Immature natural killer cell (primary cell): ENCODE measurements at regions not wholly inside any gene's neighbourhood (a gene's known extent, or its start where the extent isn't known, plus 50 kb on each side); places are given as distances from the start of the nearest gene placed in this dataset.
"Not testable (repeated sequence)": the region's sequence is repeated elsewhere in the genome, so short reads cannot be mapped to it uniquely, and the experiment has no call there.

Experiments used
- DNase-seq, 3 donors: peaks; one replicate each; pipeline ENCODE4 v3.0.0; 2022; ENCODE audit warnings: mixed read lengths in 1 of 3
- H3K27ac Mint-ChIP-seq, 6 donors: one replicate each; pipeline ENCODE4 v1.8.0; 2020; ENCODE audit warnings: mixed read lengths in 6 of 6, mild to moderate bottlenecking in 5 of 6, inconsistent platforms in 4 of 6, moderate library complexity in 3 of 6
- H3K27me3 Mint-ChIP-seq, 3 donors: one replicate each; pipeline ENCODE4 v1.8.0; 2020 to 2021; ENCODE audit warnings: low read depth in 3 of 3, mild to moderate bottlenecking in 3 of 3, mixed read lengths in 3 of 3, moderate library complexity in 3 of 3, inconsistent platforms in 1 of 3
- H3K36me3 Mint-ChIP-seq, 3 donors: one replicate each; pipeline ENCODE4 v1.8.0; 2020; ENCODE audit warnings: mixed read lengths in 3 of 3, inconsistent platforms in 2 of 3, mild to moderate bottlenecking in 2 of 3
- H3K4me1 Mint-ChIP-seq, 2 donors: one replicate each; pipeline ENCODE4 v1.8.0; 2020; ENCODE audit warnings: inconsistent platforms in 2 of 2, mild to moderate bottlenecking in 2 of 2, mixed read lengths in 2 of 2, moderate library complexity in 1 of 2
- H3K4me3 Mint-ChIP-seq, 5 donors: one replicate each; pipeline ENCODE4 v1.8.0; 2020; ENCODE audit warnings: mild to moderate bottlenecking in 5 of 5, mixed read lengths in 5 of 5, inconsistent platforms in 3 of 5, moderate library complexity in 3 of 5
- H3K9me3 Mint-ChIP-seq, 6 donors: one replicate each; pipeline ENCODE4 v1.8.0; 2020; ENCODE audit warnings: mild to moderate bottlenecking in 6 of 6, mixed read lengths in 6 of 6, inconsistent platforms in 4 of 6, moderate library complexity in 3 of 6

DNA sequence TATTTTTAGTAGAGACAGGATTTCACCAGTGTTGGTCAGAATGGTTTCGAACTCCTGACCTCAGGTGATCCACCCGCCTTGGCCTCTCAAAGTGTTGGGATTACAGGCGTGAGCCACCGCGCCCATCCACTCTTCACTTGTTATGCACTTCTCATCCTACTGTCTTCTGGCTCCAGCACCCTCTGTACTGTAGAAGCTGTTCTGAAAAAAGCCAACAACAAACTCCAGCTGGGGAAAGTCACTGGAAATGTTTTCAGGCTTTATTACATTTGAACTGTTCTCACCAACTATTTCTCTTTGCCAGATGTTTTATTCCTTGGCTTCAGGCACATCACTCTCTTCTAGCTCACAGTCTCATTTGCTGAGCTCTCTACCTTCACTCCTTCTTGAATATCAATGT lies 122.5 kb upstream of the EGR2 start:
- Mint-ChIP-seq H3K27ac (no peak overlapping the region), H3K4me3 (no peak overlapping the region), H3K9me3 (no peaks in the 10 kb centered on the region), H3K36me3 (peaks cover 0 to 3% (median 0%) of the 10 kb centered on the region in 3 donors), H3K27me3 (peaks cover 1 to 6% (median 4%) of the 10 kb centered on the region in 3 donors), H3K4me1 (no peaks in the 10 kb centered on the region)
- no peak for DNase-seq

- peaks cover 1 to 6% (median 4%) of the 10 kb centered on the region in 3 donors for H3K27me3 Mint-ChIP-seq
- H3K4me1 Mint-ChIP-seq, result no peaks in the 10 kb centered on the region
- H3K4me3 Mint-ChIP-seq, result no peak overlapping the region
- H3K27ac Mint-ChIP-seq, result no peak overlapping the region
- no peak for DNase-seq
- peaks cover 0 to 3% (median 0%) of the 10 kb centered on the region in 3 donors for H3K36me3 Mint-ChIP-seq
- no peaks in the 10 kb centered on the region for H3K9me3 Mint-ChIP-seq
Measured at GRCh38 chr10:62937674-62938073, 121.5 kb upstream of the EGR2 start.

DNA sequence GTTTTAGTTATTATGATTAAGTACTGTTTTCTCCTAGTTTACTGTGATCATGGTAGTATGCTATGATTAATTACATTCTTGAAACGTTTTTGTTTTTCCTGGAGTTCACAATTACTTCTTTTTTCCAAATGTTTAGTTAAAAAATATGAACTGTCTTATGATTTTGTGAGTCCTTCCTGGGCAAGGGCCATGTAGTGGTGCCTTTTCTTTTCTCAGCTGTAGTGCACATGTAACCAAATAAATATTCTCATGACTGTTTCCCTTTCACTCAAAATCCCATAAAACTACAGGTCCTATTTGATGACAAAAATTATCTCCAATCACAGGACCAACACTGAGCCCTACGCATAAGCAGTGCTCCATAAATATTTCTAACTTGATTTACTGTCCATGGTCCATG lies 118.9 kb upstream of the EGR2 start:
- H3K9me3 Mint-ChIP-seq, result no peaks in the 10 kb centered on the region
- no peaks in the 10 kb centered on the region for H3K4me1 Mint-ChIP-seq
- H3K36me3 Mint-ChIP-seq, result peaks cover 0 to 3% (median 0%) of the 10 kb centered on the region in 3 donors
- H3K27ac Mint-ChIP-seq, result no peak overlapping the region
- H3K27me3 Mint-ChIP-seq, result peaks cover 1 to 4% (median 4%) of the 10 kb centered on the region in 3 donors
- no peak for DNase-seq
- H3K4me3 Mint-ChIP-seq, result no peak overlapping the region

DNA sequence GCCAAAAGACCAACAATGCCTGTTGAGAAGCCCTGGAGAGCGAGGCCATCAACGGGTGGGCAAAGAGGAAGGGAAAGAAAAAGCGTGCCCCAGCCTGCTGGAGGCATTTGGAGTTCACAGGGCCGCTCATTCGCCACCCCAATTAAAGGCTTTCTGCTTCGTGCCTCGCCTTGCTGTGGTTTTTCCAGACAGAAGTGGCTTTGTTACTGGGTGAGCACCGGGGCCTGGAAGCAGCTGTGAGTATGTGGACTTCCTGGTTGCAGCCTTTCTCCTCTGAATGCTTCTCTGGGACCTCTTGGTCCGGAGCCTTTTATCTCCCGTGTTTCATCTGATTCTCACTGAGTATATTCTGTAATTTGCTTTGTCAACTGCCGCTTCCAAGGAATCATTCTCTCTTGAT lies 118.1 kb upstream of the EGR2 start:
- Mint-ChIP-seq H3K4me1 (no peaks in the 10 kb centered on the region), H3K36me3 (peaks cover 0 to 3% (median 0%) of the 10 kb centered on the region in 3 donors), H3K27me3 (peaks cover 1 to 4% (median 3%) of the 10 kb centered on the region in 3 donors), H3K4me3 (no peak overlapping the region), H3K27ac (no peak overlapping the region), H3K9me3 (no peaks in the 10 kb centered on the region)
- no peak for DNase-seq

DNA sequence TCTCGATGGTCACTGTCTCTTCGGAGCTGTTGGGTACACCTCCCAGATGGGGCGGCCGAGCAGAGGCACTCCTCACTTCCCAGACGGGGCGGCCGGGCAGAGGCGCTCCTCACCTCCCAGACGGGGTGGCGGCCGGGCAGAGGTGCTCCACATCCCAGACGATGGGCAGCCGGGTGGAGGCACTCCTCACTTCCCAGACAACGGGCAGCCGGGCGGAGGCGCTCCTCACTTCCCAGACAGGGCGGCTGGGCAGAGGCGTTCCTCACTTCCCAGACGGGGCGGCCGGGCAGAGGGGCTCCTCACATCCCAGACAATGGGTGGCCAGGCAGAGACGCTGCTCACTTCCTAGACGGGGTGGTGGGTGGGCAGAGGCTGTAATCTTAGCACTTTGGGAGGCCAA lies 112.6 kb upstream of the EGR2 start:
- not testable (repeated sequence) for H3K9me3 Mint-ChIP-seq, H3K36me3 Mint-ChIP-seq, H3K27ac Mint-ChIP-seq, DNase-seq, H3K4me3 Mint-ChIP-seq, H3K27me3 Mint-ChIP-seq, H3K4me1 Mint-ChIP-seq

DNA sequence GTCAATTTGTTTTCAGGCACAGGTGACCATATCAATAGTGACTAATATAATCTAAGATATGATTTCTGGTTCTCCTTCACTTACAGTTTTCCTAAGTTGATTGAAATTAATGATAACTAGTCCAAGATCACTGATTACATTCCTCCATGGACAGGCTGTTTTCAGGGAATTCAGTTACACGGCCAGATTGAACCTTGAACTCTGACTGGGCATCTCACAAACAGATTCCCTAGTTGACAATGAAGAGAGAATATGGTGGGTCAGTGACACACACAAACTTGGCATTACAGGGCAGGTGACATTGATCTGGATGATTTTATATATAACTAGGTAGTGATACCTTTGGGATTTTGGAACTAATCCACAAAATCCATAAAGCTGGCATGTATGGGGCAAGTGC lies 110.2 kb upstream of the EGR2 start:
- H3K9me3 Mint-ChIP-seq, result no peaks in the 10 kb centered on the region
- no peak overlapping the region for H3K27ac Mint-ChIP-seq
- no peaks in the 10 kb centered on the region for H3K36me3 Mint-ChIP-seq
- H3K4me3 Mint-ChIP-seq, result no peak overlapping the region
- DNase-seq, result no peak
- peaks cover 1 to 2% (median 1%) of the 10 kb centered on the region in 3 donors for H3K27me3 Mint-ChIP-seq
- no peaks in the 10 kb centered on the region for H3K4me1 Mint-ChIP-seq

- no peaks in the 10 kb centered on the region for H3K36me3 Mint-ChIP-seq
- no peaks in the 10 kb centered on the region for H3K4me1 Mint-ChIP-seq
- no peaks in the 10 kb centered on the region for H3K9me3 Mint-ChIP-seq
- H3K27ac Mint-ChIP-seq, result no peak overlapping the region
- H3K4me3 Mint-ChIP-seq, result peak overlapping the region in 1 of 5 donors; percentile 15
- peaks cover 1 to 2% (median 1%) of the 10 kb centered on the region in 3 donors for H3K27me3 Mint-ChIP-seq
- DNase-seq, result peak in 1 of 3 donors; percentile 2
Measured at GRCh38 chr10:62924344-62924748, 108.2 kb upstream of the EGR2 start.

- Mint-ChIP-seq H3K27ac (no peak overlapping the region), H3K9me3 (no peaks in the 10 kb centered on the region), H3K27me3 (peaks cover 1 to 2% (median 1%) of the 10 kb centered on the region in 3 donors), H3K36me3 (no peaks in the 10 kb centered on the region), H3K4me3 (no peak overlapping the region), H3K4me1 (no peaks in the 10 kb centered on the region)
- DNase-seq, result no peak
Measured at GRCh38 chr10:62919776-62920175, 103.6 kb upstream of the EGR2 start.

DNA sequence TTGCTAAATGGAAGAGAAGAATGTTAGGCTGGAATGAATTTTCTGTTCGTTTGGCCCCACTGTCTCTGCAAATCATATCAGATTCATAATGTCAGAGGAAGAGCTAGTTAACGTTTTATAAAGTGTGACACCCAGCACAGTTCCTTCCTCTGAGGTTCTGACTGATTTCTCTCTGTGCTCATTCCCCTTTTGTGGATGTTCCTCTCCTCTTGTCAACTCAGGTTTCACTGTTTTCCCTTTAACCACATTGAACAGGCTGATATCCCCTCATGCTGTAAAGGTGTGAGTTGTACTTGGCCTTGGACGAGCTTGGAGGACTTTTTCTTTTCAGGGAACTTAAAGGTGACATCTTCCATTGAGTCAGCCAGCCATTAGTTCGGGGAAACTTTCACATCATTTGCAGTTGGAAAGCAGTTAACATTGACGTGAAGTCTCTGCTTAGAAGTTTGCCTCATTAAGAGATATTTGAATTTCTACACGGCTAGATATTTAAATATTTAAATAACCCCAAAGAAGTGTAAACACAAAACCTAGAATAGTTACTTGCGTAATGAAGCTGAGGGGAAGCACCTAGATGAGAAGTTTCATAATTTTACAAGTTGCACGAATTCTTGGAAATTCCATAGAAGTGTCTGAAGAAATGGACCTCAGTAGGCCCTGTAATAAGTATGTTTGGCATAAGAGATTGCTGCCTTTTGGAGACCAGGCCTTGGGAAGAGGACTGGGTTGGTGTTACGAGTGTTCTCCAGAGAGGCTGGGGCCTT lies 101.5 kb upstream of the EGR2 start:
- H3K4me3 Mint-ChIP-seq, result no peak overlapping the region
- DNase-seq, result no peak
- peaks cover 0 to 2% (median 0%) of the 10 kb centered on the region in 6 donors for H3K9me3 Mint-ChIP-seq

DNA sequence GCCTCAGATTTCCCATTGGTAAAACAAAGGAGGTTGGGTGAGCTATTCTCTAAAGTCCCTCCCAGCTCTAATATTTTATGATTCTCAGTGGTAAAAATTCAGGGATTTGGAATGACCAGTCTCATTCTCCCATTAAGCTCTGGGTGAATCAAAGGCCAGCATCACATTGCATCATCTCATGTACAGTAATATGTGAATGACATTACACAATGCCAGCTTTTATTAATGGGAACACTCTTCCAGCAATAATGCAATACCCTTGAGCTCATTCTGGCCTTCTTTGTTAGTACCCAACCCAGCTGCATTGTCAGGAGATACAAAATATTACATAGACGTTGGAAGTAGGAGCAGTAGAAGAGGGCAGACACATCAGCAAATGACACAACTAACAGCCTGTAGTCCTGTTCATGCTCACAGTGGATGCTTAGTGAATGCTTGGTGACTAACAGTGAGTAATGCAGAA lies 100.0 kb upstream of the EGR2 start:
- H3K27ac Mint-ChIP-seq, result no peak overlapping the region
- peaks cover 0 to 2% (median 0%) of the 10 kb centered on the region in 6 donors for H3K9me3 Mint-ChIP-seq
- H3K36me3 Mint-ChIP-seq, result peaks cover 0 to 4% (median 0%) of the 10 kb centered on the region in 3 donors
- no peak overlapping the region for H3K4me3 Mint-ChIP-seq
- H3K27me3 Mint-ChIP-seq, result no peaks in the 10 kb centered on the region
- no peak for DNase-seq
- no peaks in the 10 kb centered on the region for H3K4me1 Mint-ChIP-seq

More for the DNA sequence above, 101.5 kb upstream of the EGR2 start:
- H3K27me3 Mint-ChIP-seq, result peaks cover 0 to 1% (median under 1%) of the 10 kb centered on the region in 3 donors
- H3K27ac Mint-ChIP-seq, result no peak overlapping the region
- H3K36me3 Mint-ChIP-seq, result peaks cover 0 to 4% (median 0%) of the 10 kb centered on the region in 3 donors
- no peaks in the 10 kb centered on the region for H3K4me1 Mint-ChIP-seq

GRCh38 chr10:62915158-62915557 lies 99.0 kb upstream of the EGR2 start:
- peaks cover 0 to 2% (median 0%) of the 10 kb centered on the region in 6 donors for H3K9me3 Mint-ChIP-seq
- H3K4me1 Mint-ChIP-seq, result no peaks in the 10 kb centered on the region
- peaks cover 0 to 5% (median 0%) of the 10 kb centered on the region in 3 donors for H3K36me3 Mint-ChIP-seq
- no peaks in the 10 kb centered on the region for H3K27me3 Mint-ChIP-seq
- no peak for DNase-seq
- H3K27ac Mint-ChIP-seq, result no peak overlapping the region
- H3K4me3 Mint-ChIP-seq, result no peak overlapping the region

DNA sequence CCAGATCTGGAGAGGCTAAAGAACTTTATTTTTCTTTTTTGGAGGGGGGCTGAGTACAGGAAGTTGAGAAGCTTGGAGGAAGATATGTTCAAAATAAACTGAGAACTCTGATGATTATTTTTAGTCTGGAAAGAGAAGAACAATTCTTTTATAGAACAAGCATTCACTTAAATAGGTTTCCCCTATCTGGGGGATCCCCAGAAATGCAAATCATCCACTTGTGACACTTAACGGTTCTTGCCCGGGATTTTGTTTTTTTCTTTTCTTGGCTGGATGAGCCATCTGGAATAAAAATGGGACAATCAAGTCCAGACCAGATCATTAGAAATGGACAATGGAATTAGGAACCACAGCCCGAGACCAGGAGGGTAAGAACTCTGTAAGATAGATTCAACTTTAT lies 95.9 kb upstream of the EGR2 start:
- no peak overlapping the region for H3K4me3 Mint-ChIP-seq
- no peaks in the 10 kb centered on the region for H3K4me1 Mint-ChIP-seq
- peaks cover 0 to 8% (median 0%) of the 10 kb centered on the region in 3 donors for H3K36me3 Mint-ChIP-seq
- H3K27ac Mint-ChIP-seq, result no peak overlapping the region
- DNase-seq, result no peak
- peaks cover 0 to 2% (median 0%) of the 10 kb centered on the region in 6 donors for H3K9me3 Mint-ChIP-seq
- H3K27me3 Mint-ChIP-seq, result no peaks in the 10 kb centered on the region

DNA sequence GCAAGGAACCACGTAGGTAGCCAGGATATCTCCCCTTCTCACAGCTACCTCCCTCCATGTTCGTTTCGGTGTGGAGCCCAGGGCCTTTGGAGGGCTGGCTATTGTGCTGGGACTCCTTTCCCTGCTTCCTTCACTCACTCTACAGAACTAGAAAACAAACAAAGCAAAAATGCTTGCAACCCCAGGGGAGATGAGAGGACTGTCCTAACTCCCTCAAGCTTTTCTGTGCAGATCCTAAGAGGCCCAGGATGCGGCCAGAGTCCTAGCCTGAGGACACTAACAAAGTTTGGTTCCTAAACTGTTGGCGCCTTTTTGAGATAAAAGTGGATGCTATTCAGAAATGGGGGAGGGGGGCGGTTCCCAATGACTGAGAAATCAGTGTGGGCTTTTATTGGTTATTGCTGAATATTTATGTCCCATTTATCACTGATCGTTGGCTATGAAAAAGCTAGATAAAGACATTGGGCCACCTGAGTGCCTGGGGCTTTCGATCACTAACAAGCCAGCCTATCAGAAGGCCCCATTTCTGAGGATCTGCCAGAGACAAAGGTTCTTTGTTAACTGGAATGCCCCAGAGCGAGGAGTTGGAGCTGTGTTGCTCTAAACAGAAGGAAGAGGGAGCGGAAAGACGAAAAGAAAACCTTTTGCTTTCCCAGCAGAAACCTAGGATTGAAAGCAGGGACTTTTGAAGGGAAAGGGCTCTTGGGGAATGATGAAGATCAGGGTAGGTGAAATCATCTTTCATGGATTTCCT lies 95.2 kb upstream of the EGR2 start:
- no peak for DNase-seq
- H3K9me3 Mint-ChIP-seq, result peaks cover 0 to 2% (median 0%) of the 10 kb centered on the region in 6 donors
- H3K36me3 Mint-ChIP-seq, result peaks cover 0 to 8% (median 0%) of the 10 kb centered on the region in 3 donors
- no peak overlapping the region for H3K4me3 Mint-ChIP-seq
- no peak overlapping the region for H3K27ac Mint-ChIP-seq
- H3K27me3 Mint-ChIP-seq, result peaks cover 0 to under 1% (median 0%) of the 10 kb centered on the region in 3 donors
- no peaks in the 10 kb centered on the region for H3K4me1 Mint-ChIP-seq
